HepG2 (cell line): ENCODE measurements at regions not wholly inside any gene's neighbourhood (a gene's known extent, or its start where the extent isn't known, plus 50 kb on each side); places are given as distances from the start of the nearest gene placed in this dataset.

Source experiments
- ATAC-seq: fragments of 200-7000 bp; cut with Tn5 transposase; 3 replicates; pipeline ENCODE4 v1.9.1; 2020; ENCODE audit warnings: mild to moderate bottlenecking, moderate library complexity
- BruUV-seq: library from RNA; stranded (reverse); fragments of 400-500 nt; replicated peaks from 2 replicates; lab custom pipeline; 2021; lab: Mats Ljungman, UMichigan
- CTCF ChIA-PET: fragments of 300-600 bp; formaldehyde crosslinking; extraction: SDS; loops from one replicate; lab custom pipeline; 2021; ENCODE audit warnings: low total read pairs, inconsistent platforms, low intra/inter-chr PET ratio; lab: Yijun Ruan, JAX
- POLR2A ChIA-PET: fragments of 350-600 bp; sonication (Branson Sonifier 250); formaldehyde crosslinking; loops from one replicate; lab custom pipeline; 2020; ENCODE audit warnings: antibody characterized with exemption, inconsistent platforms; lab: Yijun Ruan, JAX
- DNase-seq: peaks from one replicate; pipeline ENCODE4 v3.0.0-alpha.2; 2015; ENCODE audit warnings: low spot score
- FAIRE-seq: peaks from 3 replicates; lab custom pipeline; 2011; peaks lifted over from hg19 to GRCh38; lab: Jason Lieb, UNC
- H2AFZ ChIP-seq: one replicate; pipeline ENCODE4 v1.6.1; 2011; ENCODE audit warnings: low read length, inconsistent platforms
- H3K27ac ChIP-seq: fragments of 300-600 bp; 3 replicates; pipeline ENCODE4 v1.8.0; 2011; ENCODE audit warnings: mixed run types, mild to moderate bottlenecking, mixed read lengths, low read length, inconsistent platforms; ENCODE audit not compliant: insufficient read depth; ENCODE audit errors: extremely low read length
- H3K27me3 ChIP-seq, 2 experiments: fragments of 200-600 bp in 1 of 2; 2 replicates in 1 of 2; 3 replicates in 1 of 2; pipeline versions ENCODE4 v1.6.0 to v1.8.0; 2011; ENCODE audit warnings: low read length in 2 of 2, mild to moderate bottlenecking in 2 of 2, moderate library complexity in 2 of 2, inconsistent platforms in 1 of 2; ENCODE audit not compliant: insufficient read depth in 2 of 2, control insufficient read depth in 1 of 2
- H3K36me3 ChIP-seq, 2 experiments: fragments of 200-600 bp in 1 of 2; replicated peaks in 1 of 2; 2 replicates in 1 of 2; 3 replicates in 1 of 2; pipeline versions ENCODE4 v1.5.1 to v1.8.0; 2011; ENCODE audit warnings: low read length in 2 of 2, inconsistent platforms in 1 of 2; ENCODE audit not compliant: insufficient read depth in 2 of 2, control insufficient read depth in 1 of 2
- H3K4me1 ChIP-seq: 2 replicates; pipeline ENCODE4 v1.5.1; 2012; ENCODE audit warnings: low read length, inconsistent platforms; ENCODE audit not compliant: insufficient read depth
- H3K4me2 ChIP-seq: 2 replicates; pipeline ENCODE4 v1.6.0; 2011; ENCODE audit warnings: low read depth, low read length, inconsistent platforms
- H3K4me3 ChIP-seq, 3 experiments: fragments of 200-600 bp in 1 of 3; sonication (generic), shearing (Covaris generic) in 1 of 3; replicated peaks in 1 of 3; 2 replicates each; pipeline ENCODE4 v1.5.1; 2011 to 2016; ENCODE audit warnings: low read length in 3 of 3, inconsistent platforms in 2 of 3, low read depth in 2 of 3, mild to moderate bottlenecking in 2 of 3, control low read depth in 1 of 3, mixed read lengths in 1 of 3; ENCODE audit not compliant: insufficient read depth in 1 of 3
- H3K79me2 ChIP-seq: one replicate; pipeline ENCODE4 v1.6.1; 2011; ENCODE audit warnings: low read length, inconsistent platforms; ENCODE audit not compliant: insufficient read depth
- H3K9ac ChIP-seq: 2 replicates; pipeline ENCODE4 v1.6.0; 2011; ENCODE audit warnings: mild to moderate bottlenecking, low read depth, low read length, inconsistent platforms; ENCODE audit not compliant: insufficient read depth
- H3K9me3 ChIP-seq: 2 replicates; pipeline ENCODE4 v1.5.1; 2012; ENCODE audit warnings: mild to moderate bottlenecking, low read length
- H4K20me1 ChIP-seq: 2 replicates; pipeline ENCODE4 v1.6.0; 2011; ENCODE audit warnings: inconsistent platforms, mild to moderate bottlenecking, low read length, moderate library complexity; ENCODE audit not compliant: insufficient read depth
- NR1H2 ChIP-seq: sonication (generic); formaldehyde crosslinking; IDR thresholded peaks from 2 replicates; pipeline ENCODE4 v1.8.1; 2022; ENCODE audit warnings: low read depth, missing genetic modification reagents, borderline replicate concordance
- PATZ1 ChIP-seq: sonication (generic); formaldehyde crosslinking; IDR thresholded peaks from 2 replicates; pipeline ENCODE4 v1.4.0; 2020; ENCODE audit warnings: missing genetic modification reagents
- PCBP1 ChIP-seq: fragments of 200-400 bp; formaldehyde crosslinking; IDR thresholded peaks from 2 replicates; pipeline ENCODE4 v1.6.1; 2017; ENCODE audit warnings: mild to moderate bottlenecking, low read depth, low read length, borderline replicate concordance
- PRDM10 ChIP-seq: sonication (generic); formaldehyde crosslinking; IDR thresholded peaks from 2 replicates; pipeline ENCODE4 v1.4.0; 2020; ENCODE audit warnings: low read depth, missing genetic modification reagents
- STAT6 ChIP-seq: sonication (generic); formaldehyde crosslinking; IDR thresholded peaks from 2 replicates; pipeline ENCODE4 v1.4.0; 2020; ENCODE audit warnings: missing genetic modification reagents, mild to moderate bottlenecking, borderline replicate concordance
- TOE1 ChIP-seq: sonication (generic); formaldehyde crosslinking; IDR thresholded peaks from 2 replicates; pipeline ENCODE4 v1.4.0; 2020; ENCODE audit warnings: mild to moderate bottlenecking, missing genetic modification reagents
- ZHX1 ChIP-seq: sonication (generic); formaldehyde crosslinking; IDR thresholded peaks from 2 replicates; pipeline ENCODE4 v1.8.1; 2022; ENCODE audit warnings: low read depth, mild to moderate bottlenecking, missing genetic modification reagents
- ZMYM2 ChIP-seq: sonication (generic); formaldehyde crosslinking; IDR thresholded peaks from 2 replicates; pipeline ENCODE4 v1.8.0; 2022; ENCODE audit warnings: mild to moderate bottlenecking, missing genetic modification reagents
- ZNF496 ChIP-seq: sonication (generic); formaldehyde crosslinking; IDR thresholded peaks from 2 replicates; pipeline ENCODE4 v1.8.1; 2023; ENCODE audit warnings: mild to moderate bottlenecking, moderate library complexity, missing genetic modification reagents; ENCODE audit not compliant: insufficient replicate concordance
- ZNF576 ChIP-seq: sonication (generic); formaldehyde crosslinking; IDR thresholded peaks from 2 replicates; pipeline ENCODE4 v1.4.0; 2020; ENCODE audit warnings: mild to moderate bottlenecking, missing genetic modification reagents
- WGBS: methylation state at CpG from one replicate; pipeline ENCODE4 v1.1.6; 2017; ENCODE audit warnings: low lambda C conversion rate; 5-methylcytosine and 5-hydroxymethylcytosine counted together
- in situ Hi-C: cut with HindIII; loops from 2 replicates; pipeline ENCODE4 v1.10.0; 2017; ENCODE audit warnings: low pct_unique_long_range_greater_than_20kb; ENCODE audit not compliant: extremely low pct_ligation_motif_present
- intact Hi-C: fragments of 100-400 bp; cut with micrococcal nuclease; formaldehyde crosslinking; loops from one replicate; pipeline ENCODE4 v1.10.0; 2022; ENCODE audit not compliant: unreplicated experiment

GRCh38 chr10:16274911-16275310 is 161.9 kb upstream of the PTER start (continued):
- TF ChIP-seq ZHX1 (CRISPR knock-in tag): no peak
- TF ChIP-seq TOE1 (CRISPR knock-in tag): no peak
- no peak for TF ChIP-seq PATZ1 (CRISPR knock-in tag)
- no peak for TF ChIP-seq ZMYM2

- no peak overlapping the region for H3K4me2 ChIP-seq
- no peak overlapping the region for H2AFZ ChIP-seq
- no peaks in the 10 kb centered on the region for H4K20me1 ChIP-seq
- no peaks in the 10 kb centered on the region for H3K79me2 ChIP-seq
- no TSS peak for BruUV-seq
- no peaks in the 10 kb centered on the region for H3K9me3 ChIP-seq
- no peaks in the 10 kb centered on the region for H3K27me3 ChIP-seq
- no peak overlapping the region for H3K9ac ChIP-seq
- no peak overlapping the region for H3K4me3 ChIP-seq
- ATAC-seq (no peak), FAIRE-seq (no peak), DNase-seq (no peak)
- intact Hi-C loops (no loop called here), in situ Hi-C loops (no loop called here)
- ChIA-PET POLR2A (no interaction called here), CTCF (no interaction called here)
- peaks cover 7% of the 10 kb centered on the region for H3K4me1 ChIP-seq
- H3K36me3 ChIP-seq: no peaks in the 10 kb centered on the region
- H3K27ac ChIP-seq: no peak overlapping the region
- 0% methylated on average over 4 of the region's 4 CpGs for WGBS
- TF ChIP-seq NR1H2 (CRISPR knock-in tag) (no peak), PRDM10 (CRISPR knock-in tag) (no peak), STAT6 (CRISPR knock-in tag) (no peak), ZNF496 (CRISPR knock-in tag) (no peak), PCBP1 (no peak), ZNF576 (no peak)
These were observed 156.2 kb upstream of the PTER start for GRCh38 chr10:16280595-16280994.
